Central memory CD4-positive, alpha-beta T cell (primary cell): ENCODE measurements at regions not wholly inside any gene's neighbourhood (a gene's known extent, or its start where the extent isn't known, plus 50 kb on each side); places are given as distances from the start of the nearest gene placed in this dataset.

Experiments used
- DNase-seq: peaks from one replicate; pipeline ENCODE4 v3.0.0; 2022

DNA sequence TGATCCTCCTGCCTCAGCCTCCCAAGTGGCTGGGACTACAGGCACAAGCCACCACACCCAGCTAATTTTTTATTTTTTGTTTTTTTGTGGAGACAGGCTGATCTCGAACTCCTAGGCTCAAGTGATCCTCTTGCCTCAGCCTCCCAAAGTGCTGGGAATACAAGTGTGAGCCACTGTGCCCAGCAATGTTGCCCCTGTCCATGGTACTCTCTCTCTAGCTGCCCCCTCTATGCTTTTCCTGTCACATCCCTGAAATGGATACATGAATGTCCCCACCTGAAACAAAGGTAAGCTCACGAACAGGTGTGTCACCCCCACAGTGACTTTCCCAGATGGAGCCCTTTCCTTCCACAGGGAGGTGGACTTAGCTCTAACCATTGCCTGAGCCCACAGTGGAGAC, 141.1 kb upstream of the MGMT start:
- no peak for DNase-seq

DNA sequence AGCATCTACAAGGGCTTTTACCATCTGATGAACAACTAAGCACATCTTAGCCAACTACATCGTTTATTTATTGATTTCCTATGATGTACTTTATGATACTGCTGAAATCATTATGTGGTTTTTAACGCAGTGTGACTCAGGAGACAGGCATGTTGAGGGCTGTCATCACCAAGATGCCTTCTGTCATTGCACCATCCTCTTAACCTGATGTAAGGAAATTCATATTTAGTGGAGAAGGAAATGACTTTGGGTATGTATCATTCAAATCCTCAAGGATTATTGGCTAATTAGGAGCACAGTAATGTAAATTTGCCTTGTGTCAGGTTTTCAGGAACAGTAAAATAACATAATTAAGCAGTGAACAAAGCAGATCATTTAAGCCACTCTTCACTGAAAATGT, 138.5 kb upstream of the MGMT start:
- DNase-seq, result no peak

DNA sequence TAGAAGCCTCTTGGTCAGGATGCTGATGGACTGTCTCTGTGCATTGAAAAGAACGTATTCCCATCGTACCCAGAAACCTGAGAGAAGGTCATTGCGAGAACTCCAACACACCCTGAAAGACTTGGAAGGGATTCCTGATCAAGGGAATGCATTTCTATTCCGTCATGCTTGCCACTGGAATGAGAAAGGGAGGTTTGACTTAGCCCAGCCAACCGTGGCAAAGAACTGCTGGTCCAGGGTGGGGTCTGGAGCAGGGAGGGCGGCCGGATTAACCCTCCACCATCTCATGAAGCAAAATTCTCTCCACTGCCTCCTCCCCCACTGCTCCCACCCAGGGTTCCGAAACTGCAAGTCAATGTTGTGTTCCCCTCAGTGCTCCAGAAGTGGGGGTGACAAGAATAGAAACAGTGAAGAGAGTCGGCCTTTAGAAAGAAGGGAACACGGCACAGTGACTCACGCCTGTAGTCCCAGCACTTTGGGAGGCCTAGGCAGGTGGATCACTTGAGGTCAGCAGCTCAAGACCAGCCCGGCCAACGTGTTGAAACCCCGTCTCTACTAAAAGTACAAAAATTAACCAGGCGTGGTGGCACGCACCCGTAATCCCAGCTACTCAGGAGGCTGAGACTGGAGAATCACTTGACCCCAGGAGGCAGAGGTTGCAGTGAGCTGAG, 137.5 kb upstream of the MGMT start:
- no peak for DNase-seq

DNA sequence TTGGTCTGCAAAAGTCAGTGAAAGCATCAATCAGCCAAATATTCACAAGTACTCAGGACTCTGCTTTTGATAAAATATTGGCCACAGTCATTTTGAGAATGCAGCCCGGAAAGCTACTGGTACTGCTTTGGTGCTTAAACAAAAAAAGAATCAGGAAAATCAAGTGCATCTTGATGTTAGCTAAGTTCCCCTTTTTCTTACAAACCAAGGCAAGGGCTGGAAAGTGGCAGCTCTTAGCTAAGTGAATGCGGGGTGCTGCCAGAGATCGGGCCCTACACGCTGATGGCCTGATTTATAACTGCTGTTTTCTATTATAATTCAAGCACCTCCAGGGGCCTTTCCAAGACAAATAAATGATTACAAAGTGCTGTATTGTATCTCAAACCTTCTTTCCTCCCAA, 136.8 kb upstream of the MGMT start:
- no peak for DNase-seq

DNA sequence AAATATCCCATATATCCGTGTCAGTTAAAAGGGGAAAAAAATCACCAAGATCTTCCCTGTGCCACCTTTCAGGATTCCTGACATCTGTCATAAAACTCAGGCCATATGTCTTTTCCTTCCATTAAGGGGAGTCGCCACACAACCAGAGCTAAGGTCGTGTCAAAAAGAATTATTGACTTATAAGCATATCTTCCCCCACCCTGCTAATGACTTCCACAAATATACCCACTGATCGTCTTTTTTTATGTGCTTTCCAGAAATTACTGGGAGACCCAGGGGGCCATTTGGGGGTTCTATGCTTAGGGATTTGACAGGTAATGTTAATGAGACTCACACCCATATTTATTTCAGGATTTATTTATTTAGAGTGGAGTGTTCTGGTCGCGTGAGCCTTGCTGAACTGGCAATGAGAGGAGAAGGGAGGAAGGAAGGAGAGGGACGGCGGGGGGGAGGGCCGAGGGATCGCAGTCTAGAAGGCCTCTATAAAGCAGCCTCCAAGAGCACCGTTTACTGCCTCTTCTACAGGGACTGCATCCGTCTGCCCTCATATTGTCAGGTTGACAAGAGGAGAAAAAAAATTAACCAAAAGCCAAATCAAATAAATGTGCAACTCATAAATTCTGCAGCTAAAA, 135.7 kb upstream of the MGMT start:
- DNase-seq, result no peak

DNA sequence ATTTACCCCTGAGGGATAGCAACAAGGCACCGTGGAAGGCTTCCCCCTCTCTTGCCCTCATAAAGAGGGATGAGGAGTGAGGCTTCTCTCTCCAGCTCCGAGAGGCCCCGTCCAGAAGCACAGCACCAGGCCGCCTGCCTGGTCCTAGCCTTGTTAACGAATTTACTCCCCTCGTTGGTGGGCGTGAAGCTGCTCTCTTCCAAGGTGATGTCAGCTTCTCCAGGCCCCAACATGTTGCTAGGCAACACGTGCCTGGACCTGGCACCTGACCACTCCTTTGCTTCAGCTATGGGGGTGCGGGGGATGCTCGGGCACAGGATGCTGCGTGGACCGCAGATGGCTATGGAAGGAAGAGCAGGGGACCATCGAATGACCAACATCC, 135.2 kb upstream of the MGMT start:
- no peak for DNase-seq

DNA sequence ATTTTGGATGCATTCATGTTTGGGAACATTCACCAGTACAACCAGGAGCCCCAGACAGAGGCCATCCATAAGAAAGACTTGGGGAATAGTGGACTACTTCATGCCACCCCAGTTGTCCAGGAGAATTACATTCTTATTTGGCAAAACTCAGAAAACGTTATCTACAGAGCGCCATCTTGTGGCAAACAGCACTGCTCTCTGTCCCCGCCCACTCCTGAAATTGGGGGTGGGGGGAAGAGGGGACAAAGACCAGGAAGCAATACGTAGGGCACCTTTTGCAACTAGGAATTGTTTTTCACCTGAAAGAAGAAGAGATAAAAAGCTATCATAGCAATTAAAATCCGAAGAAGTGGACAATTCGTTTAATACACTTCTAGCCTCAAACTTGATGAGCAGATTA, 134.6 kb upstream of the MGMT start:
- no peak for DNase-seq

DNA sequence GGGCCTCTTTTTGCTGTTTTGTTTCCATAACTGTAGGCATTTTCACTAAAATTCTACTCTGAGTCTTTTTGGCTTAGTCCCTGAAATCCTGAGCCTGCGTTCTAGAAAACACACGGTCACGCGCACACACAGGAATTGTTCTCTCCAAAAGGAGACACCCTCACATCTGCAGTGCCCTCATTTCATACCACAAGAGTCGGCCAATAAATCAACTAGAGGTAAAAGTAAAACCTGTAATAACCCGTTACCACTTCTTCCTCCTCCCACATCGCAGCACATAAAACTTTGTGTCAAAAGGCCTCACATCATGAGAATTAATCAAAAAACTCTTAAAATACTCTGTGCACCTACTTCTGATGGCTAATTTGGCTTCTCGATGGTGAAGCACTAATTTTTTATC, 133.3 kb upstream of the MGMT start:
- no peak for DNase-seq

DNA sequence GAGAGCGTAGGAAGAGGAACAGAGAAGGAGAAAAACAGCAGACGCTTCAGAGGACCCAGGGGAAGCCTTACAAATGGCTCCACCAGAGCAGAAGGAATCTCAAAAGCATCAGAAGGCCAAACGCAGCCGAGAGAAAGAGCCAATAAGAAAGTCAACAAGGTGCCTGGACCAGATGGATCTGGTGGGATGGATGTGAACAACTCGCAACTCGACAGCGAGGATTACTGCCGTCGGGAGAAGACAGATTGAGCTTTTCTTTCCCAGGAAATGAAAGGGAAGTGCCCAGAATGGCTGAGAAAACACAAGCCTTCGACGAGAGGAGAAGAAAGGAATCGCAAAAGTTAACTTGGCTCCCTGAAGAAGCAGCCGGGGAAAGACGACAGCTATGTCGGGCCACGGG, 132.8 kb upstream of the MGMT start:
- no peak for DNase-seq

DNA sequence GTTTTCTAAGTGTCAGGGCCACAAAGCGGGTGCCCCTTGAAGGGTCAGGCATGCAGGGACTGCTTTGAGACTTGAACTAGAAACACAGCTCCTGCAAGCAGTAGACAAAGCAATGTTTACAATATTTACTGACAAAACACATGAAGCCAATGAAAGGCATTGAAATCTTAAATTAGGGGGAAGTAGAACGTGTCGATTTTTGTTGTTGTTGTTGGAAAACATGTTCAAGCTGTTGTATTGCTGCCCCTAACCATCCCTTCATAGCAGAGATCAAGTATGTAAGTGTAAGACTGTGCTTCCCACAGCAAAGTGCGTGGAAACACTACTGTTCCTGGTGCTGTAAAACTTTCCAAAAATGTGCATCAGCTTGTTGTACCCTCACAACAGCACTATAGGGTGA, 131.6 kb upstream of the MGMT start:
- DNase-seq, result no peak

DNA sequence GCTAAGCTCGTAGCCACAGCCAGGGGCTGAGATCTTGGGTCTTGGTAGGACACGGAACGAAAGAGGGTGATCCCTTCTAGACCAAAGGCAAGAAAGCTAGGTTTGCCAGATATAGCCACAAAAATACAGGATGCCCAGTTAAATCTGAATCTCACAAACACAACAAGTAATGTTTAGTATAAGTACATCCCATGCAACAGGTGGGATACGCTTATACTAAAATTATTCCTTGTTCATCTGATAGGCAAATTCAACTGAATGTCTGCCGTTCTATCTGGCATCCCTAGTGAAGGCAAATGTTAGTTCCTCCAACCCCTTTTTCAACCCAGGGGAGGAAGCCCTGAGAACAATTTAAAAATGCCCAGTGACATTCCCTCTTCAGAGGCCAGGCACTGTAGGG, 131.1 kb upstream of the MGMT start:
- no peak for DNase-seq

DNA sequence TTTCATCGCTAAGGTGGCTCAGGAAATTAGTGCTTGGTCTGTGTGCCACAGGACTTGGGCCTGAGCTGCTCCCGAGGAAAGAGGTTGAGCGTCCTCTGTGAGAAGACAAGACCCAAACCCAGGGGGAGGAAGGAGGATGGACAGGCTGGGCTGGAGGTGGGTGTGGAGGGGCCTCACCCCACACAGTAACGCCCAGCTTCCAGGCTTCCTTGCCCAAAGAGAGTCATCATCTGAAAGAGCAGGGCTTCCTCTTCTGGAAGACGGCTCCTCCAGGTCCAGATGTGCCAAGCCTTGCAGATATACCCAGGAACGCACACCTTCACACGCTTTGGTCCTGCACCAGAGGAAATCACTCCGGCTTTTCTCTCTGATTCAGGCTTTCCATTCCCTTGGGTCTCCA, 127.8 kb upstream of the MGMT start:
- DNase-seq, result no peak

DNA sequence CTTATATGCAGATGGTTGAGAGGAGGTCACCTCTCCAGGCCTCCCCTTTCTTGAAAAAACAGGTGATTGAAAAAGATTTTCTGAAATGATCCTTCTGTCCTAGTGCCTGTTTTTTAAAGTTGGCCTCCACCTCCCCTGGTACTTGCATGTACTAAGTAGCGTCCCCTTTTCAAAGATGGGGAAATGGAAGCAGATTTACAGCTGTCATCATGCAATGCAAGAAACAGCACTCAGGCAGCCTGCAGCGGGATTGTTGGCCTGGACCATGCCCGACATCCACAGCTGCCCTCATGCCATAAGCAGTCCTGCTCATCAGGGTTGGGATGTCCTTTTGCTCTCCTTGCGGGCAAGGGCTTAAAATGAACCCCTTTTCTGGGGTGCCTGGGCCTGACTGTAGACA, 127.2 kb upstream of the MGMT start:
- DNase-seq, result no peak

DNA sequence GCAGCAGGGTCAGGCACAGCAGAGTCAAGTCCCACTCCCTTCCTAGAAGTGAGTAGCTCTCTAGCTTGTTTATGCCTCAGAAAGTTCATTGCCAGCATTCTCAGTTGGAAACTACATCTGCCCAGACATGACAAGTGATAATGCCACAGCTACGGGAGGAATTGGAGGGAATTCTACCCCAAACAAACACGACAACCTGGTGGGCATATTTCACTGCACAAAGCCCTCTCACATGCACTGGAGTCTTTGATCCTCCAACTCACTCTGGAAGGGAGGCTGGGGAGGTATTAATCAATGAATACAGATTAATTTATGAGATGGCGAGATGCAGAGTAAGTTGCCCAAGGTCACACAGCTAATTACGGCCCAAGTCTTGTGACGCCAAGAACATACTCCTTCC, 126.0 kb upstream of the MGMT start:
- DNase-seq, result no peak

DNA sequence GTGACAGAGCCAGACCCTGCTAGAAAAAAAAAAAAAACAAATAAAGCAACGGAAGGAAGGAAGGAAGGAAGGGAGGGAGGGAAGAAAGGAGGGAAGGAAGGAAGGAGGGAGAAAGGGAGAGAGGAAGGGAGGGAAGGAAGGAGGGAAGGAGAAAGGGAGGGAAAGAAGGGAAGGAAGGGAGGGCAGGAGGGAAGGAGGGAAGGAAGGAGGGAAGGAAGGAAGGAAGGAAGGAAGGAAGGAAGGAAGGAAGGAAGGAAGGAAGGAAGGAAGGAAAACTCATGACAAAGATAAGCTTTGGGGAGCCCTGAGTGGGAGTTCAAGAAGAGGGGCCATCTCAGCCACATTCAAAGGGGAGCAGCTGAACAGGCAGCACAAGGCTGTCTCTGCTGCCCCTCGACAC, 124.7 kb upstream of the MGMT start:
- DNase-seq, result no peak

DNA sequence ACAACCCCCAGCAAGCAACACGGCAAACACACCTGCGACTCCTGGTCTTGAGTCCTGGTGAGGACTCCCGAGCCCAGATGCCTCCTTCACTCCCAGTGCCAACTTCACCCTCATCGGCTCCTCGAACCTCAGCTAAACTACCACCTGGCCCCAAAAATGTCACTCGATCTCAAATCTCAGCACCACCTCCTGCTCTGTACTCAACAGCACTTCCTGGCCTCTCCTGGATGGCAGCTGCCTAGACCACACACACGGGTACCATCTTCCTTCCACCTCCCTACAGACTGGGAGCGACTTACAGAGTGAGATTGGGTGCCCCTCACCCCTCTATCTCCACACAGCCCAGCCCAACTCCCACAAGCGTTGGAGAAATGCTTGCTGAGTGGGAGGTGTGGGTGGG, 123.9 kb upstream of the MGMT start:
- DNase-seq, result no peak

DNA sequence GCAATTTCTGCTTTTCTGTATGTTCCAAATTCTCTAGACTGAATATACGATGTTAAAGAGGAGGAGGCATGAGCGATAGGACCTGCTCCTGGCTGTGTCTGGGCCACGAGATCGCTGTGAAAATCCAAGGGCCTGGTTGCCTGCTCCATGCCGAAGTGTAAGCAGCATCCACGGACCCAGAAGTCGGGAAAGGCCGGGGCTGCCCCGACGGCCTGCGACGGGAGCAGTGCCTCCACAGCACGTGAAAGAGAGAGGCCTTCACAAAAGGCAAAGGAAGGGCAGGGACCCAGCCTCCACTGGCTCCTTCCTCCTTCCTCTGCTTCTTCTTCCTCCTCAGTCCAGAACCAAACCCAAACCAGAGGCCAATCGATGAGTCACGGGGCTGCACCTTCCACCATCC, 122.9 kb upstream of the MGMT start:
- DNase-seq, result no peak

DNA sequence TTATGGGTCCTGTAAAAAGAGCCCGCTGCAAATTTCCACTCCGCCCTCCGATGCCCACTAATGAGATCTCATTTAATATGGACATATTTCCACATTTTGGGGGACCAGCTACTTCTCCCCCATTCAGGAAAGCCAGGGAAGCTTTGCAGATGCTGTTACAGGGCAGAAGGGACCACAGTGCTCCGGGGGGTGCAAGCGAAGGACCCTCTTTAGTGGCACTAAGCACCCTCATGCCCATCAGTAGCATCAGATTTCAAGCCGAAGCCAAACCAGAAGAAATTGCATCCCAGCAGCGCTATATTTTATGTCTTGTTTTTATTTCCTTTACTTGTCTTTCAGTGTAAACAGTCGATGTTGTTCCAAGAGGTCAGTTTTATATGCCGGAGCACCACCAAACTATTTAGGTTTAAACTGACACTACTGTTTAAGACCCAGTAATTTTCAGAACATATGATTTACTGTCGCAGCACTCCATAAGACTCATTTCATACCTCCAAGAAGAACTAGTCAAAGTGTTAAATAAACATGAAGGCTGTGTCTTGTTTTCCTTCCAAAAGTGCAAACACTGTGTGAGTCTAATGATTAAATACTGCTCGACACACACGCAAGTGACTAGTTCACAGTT, 122.2 kb upstream of the MGMT start:
- no peak for DNase-seq

DNA sequence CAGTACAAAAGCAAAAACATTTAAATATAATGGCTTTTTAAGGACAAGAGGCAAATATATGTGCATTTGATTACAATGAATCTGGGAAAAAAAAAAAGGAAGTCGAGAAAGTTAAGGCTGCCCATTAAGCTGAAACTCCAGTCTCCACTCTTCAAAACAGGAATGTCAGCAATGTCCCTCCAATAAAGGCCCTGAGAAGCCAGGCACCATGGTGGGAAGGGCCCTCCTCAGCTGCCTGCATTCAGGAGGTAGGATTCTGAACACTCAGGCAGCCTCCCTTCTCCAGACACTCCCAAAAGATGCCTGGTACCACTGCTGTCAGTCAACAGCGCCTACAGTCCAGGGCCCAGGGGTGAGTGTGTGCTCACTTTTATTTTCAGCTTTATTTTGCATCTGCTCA, 121.3 kb upstream of the MGMT start:
- DNase-seq, result no peak

DNA sequence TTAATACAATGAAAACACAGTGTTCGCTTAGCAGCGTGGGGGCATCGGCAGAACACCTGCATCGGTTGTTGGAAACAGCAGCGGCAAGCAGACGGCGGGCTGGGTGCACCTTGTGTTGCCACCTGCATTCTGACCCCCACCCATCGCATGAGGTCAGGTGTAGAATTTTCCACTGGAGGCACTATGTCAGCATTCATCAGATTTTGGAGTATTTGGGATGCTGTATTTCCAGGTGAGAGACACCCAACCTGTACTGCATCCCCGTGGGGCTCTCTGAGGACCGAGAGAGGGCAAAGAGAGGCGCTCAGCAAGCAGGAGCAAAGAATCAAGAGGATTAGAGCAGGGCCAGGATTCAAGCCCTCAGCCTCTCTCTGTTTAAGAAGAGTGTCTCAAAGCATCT, 116.4 kb upstream of the MGMT start:
- DNase-seq, result no peak

DNA sequence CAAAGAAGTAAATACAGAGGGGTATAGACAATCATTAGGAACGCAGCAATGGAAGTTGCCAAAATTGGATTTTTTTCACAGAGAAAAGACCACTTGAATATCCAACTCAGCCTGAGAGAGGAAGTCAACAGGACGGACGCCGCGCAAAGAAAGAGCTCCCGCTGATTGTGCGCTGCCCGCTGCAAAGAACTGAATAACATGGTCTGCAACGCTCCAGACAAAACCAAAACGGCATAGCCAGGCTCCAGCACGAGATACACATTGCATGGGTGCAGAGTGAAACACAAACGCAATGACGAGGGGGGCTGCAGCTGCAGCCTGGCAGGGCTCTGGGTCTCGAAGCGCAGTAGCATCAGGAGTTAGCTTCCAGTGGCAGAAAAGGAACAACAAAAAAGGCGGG, 113.9 kb upstream of the MGMT start:
- no peak for DNase-seq

DNA sequence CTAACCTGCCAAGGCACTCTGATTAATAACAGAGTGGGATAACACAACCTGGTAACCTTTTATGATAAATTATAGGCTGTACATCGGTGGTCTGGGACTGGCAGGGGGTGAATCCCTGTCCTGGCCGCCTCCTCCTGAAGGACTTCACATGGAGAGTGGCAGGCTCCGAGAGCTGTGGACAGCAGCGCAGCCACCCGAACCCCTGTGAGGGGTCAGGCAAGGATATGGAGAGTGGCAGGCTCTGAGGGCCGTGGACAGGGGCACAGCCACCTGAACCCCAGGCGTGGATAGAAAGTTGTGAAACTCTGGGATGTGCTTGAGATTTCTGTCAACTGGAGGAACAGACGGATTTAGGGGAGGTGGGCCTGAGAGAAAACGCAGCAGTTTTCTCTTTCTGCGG, 107.0 kb upstream of the MGMT start:
- DNase-seq, result no peak

DNA sequence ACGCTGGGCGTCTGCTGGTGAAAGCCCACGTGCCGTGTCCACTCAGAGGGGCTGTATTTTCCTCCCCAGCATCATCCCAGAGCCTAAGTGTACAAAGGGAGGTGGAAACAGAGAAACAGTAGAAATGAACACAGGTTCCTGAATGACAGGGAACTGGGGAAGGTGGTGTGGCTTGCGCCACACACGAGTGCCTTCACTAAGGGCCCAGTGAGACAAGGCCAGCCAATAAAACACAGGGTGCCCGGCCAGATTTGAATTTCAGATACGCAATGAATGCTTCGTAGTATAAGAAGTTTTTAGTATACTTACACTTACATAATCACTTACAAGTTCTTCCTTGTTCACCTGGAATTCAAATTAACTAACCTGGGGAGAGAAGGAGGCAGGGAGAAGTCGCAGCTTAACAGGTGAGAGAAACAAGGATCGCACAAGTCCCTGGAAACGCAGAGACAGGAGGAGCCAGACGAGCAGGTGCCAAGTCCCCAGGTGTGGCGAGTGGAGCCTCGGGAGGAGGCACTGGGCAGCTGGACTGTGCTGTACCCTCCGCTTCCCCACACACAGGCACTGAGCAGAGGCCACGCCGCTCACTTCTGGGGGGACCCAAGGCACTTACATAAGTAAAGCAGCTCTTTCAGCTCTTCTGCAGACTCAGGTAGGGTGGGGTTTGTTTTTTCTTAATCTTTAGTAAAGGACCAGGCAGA, 105.2 kb upstream of the MGMT start:
- no peak for DNase-seq

DNA sequence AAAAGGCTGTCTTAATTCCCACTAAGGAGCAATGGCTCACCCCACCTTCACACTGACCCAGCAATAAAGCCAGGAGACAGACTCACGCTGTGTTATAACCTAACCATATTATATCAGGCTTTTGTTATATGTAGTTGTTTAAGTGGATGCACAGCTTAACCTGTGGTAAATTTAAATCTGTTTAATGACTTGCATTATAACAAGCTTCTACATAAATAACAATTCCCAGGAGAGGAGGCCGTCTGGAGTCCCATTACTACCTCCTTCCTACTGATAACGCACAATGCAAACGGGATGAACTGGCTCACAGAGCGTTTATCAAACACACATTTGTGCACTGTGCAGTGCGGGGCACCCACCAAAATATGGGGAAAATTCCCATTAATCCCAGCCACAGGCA, 102.1 kb upstream of the MGMT start:
- DNase-seq, result no peak
